ENCODE measurements at regions not wholly inside any gene's neighbourhood (a gene's known extent, or its start where the extent isn't known, plus 50 kb on each side); places are given as distances from the start of the nearest gene placed in this dataset.

GRCh38 chr2:228339525-228339924, 158.0 kb upstream of the SPHKAP start:
- no peaks in the 10 kb centered on the region for H3K27me3 ChIP-seq
- DNase-seq: no peak
- no peak overlapping the region for H3K27ac ChIP-seq
- no peaks in the 10 kb centered on the region for H3K9me3 ChIP-seq (replicated peaks in 1 of 3)
- TF ChIP-seq CTCF (IDR thresholded peaks at IDR 0.05) (no peak), POLR2A (IDR thresholded peaks at IDR 0.05) (no peak)
- intact Hi-C loops (cut with DNase I): no loop called here
- no peaks in the 10 kb centered on the region for H3K4me1 ChIP-seq (replicated peaks in 1 of 2)
- no peaks in the 10 kb centered on the region for H3K36me3 ChIP-seq (replicated peaks in 1 of 2)
- H3K4me3 ChIP-seq: no peak overlapping the region

GRCh38 chr2:228334180-228334579, 152.7 kb upstream of the SPHKAP start:
- H3K27me3 ChIP-seq: no peaks in the 10 kb centered on the region
- H3K9me3 ChIP-seq (replicated peaks in 1 of 3): peaks cover 0 to 5% (median 0%) of the 10 kb centered on the region in 3 donors
- H3K27ac ChIP-seq: no peak overlapping the region
- no peaks in the 10 kb centered on the region for H3K4me1 ChIP-seq (replicated peaks in 1 of 2)
- no peak for DNase-seq
- WGBS, 4 donors: 76 to 89% (median 81%) methylated on average over 2 of the region's 2 CpGs
- H3K4me3 ChIP-seq: no peak overlapping the region
- intact Hi-C loops (cut with DNase I): no loop called here
- H3K36me3 ChIP-seq (replicated peaks in 1 of 2): no peaks in the 10 kb centered on the region
- TF ChIP-seq CTCF (IDR thresholded peaks at IDR 0.05) (no peak), POLR2A (IDR thresholded peaks at IDR 0.05) (no peak)

GRCh38 chr2:228329282-228329681, 147.8 kb upstream of the SPHKAP start:
- DNase-seq: no peak
- Histone ChIP-seq H3K36me3 (replicated peaks in 1 of 2) (no peaks in the 10 kb centered on the region), H3K27me3 (no peaks in the 10 kb centered on the region), H3K4me3 (no peak overlapping the region), H3K9me3 (replicated peaks in 1 of 3) (peaks cover 0 to 5% (median 0%) of the 10 kb centered on the region in 3 donors), H3K4me1 (replicated peaks in 1 of 2) (no peaks in the 10 kb centered on the region), H3K27ac (no peak overlapping the region)
- intact Hi-C loops (cut with DNase I): no loop called here
- WGBS, 4 donors: 91 to 95% (median 91%) methylated on average over 5 of the region's 5 CpGs
- no peak for TF ChIP-seq CTCF (IDR thresholded peaks at IDR 0.05)
- no peak for TF ChIP-seq POLR2A (IDR thresholded peaks at IDR 0.05)

GRCh38 chr2:228321015-228321414, 139.5 kb upstream of the SPHKAP start:
- 84 to 94% (median 93%) methylated on average over 7 of the region's 7 CpGs for WGBS, 4 donors
- no peak overlapping the region for H3K27ac ChIP-seq
- intact Hi-C loops (cut with DNase I): no loop called here
- DNase-seq: no peak
- no peaks in the 10 kb centered on the region for H3K9me3 ChIP-seq (replicated peaks in 1 of 3)
- TF ChIP-seq CTCF (IDR thresholded peaks at IDR 0.05): no peak
- TF ChIP-seq POLR2A (IDR thresholded peaks at IDR 0.05): no peak
- no peak overlapping the region for H3K4me3 ChIP-seq
- no peaks in the 10 kb centered on the region for H3K36me3 ChIP-seq (replicated peaks in 1 of 2)
- peaks cover 0 to 8% of the 10 kb centered on the region in 2 donors for H3K4me1 ChIP-seq (replicated peaks in 1 of 2)
- no peaks in the 10 kb centered on the region for H3K27me3 ChIP-seq
